ENCODE measurements at regions not wholly inside any gene's neighbourhood (a gene's known extent, or its start where the extent isn't known, plus 50 kb on each side); places are given as distances from the start of the nearest gene placed in this dataset.
"Not testable (repeated sequence)": the region's sequence is repeated elsewhere in the genome, so short reads cannot be mapped to it uniquely, and the experiment has no call there.

DNA sequence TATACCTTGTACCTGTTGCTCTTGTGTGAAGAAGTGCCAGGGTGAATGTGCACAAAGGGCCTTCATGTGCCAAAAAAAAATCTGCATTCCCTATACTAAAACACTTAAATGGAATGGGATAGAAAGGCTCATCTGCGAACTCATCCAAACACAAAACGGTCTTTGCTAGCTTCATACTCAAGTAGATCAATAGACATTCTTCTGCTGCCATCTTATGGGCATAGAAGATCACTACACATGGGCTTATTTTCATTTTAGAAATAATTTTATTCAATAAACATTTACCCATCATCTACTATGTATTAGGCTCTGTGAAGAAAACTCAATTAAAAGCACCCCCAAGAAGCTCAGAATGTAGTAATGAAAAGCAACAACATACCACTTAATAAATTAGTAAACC is 693.1 kb downstream of the CDY1 start:
- not testable (repeated sequence) for H3K56ac ChIP-seq (replicated peaks; ENCODE audit: insufficient read length, low read depth, low read length); H2BK120ac ChIP-seq (replicated peaks; ENCODE audit: low read depth, low read length); H3K27ac ChIP-seq (ENCODE audit: low read depth, low read length)

DNA sequence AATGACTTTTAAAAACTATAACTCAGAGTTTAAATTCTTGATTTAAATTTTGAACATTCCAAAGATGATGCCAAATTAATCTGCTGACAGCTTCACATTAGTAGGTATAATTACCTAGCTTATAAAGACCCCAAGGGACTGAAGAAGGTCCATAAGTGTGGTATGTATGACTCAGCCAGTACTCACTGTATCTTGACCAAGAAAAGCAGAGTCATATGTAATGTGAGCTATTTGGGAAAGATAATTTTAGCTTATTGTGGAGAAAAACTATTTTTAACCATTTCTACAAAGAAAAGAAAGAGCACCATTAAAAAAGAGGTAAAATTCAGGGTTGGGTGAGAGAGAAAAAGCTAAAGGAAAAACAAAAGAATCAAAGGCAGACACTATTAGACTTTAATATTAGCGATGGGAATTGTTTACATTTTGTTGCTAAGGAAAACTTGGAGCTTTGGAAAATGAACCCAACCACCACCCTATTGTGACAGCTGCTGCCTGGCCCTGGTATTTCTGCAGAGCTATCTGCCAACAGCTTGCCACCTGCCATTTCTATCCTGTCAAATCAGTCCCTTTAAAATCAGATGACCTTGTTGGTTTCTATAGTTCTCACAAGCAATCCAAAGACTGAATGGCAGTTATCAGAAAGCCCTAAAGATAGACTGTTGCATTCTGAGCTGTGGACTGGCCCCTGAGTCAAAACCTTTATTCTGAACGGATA is 697.7 kb downstream of the CDY1 start:
- H3K27ac ChIP-seq (ENCODE audit: low read depth, low read length); H3K9me3 ChIP-seq (ENCODE audit: insufficient read depth in 2 of 2, low read depth in 1 of 2, low read length in 1 of 2); H2BK5ac ChIP-seq (ENCODE audit: low read depth, low read length); H2BK15ac ChIP-seq (ENCODE audit: low read length); CTCF ChIA-PET (ENCODE audit: partially characterized antibody); H2BK12ac ChIP-seq (ENCODE audit: low read depth, low read length); H3K23ac ChIP-seq (ENCODE audit: insufficient read length); H2AFZ ChIP-seq (ENCODE audit: low read length); H3K79me2 ChIP-seq (ENCODE audit: control insufficient read depth in 1 of 2, insufficient read depth in 2 of 2, low read length in 2 of 2); FAIRE-seq; DNase-seq (ENCODE audit: low read depth in 1 of 2, low spot score in 2 of 2); H2BK120ac ChIP-seq (replicated peaks; ENCODE audit: low read depth, low read length); H3K27me3 ChIP-seq (replicated peaks in 1 of 4; ENCODE audit: control insufficient read depth in 3 of 4, extremely low read depth in 1 of 4, insufficient read depth in 3 of 4, low read length in 3 of 4); H4K20me1 ChIP-seq (replicated peaks in 1 of 2; ENCODE audit: control insufficient read depth in 1 of 2, insufficient read depth in 2 of 2, low read length in 2 of 2); H3K18ac ChIP-seq (ENCODE audit: extremely low read depth, low read length); POLR2A ChIA-PET (ENCODE audit: partially characterized antibody); H3K79me1 ChIP-seq (ENCODE audit: low read depth, low read length); H3K56ac ChIP-seq (replicated peaks; ENCODE audit: insufficient read length, low read depth, low read length); H3K4me3 ChIP-seq (ENCODE audit: extremely low read depth in 1 of 4, insufficient read depth in 2 of 4, low read depth in 3 of 4, low read length in 4 of 4); H3K9ac ChIP-seq (replicated peaks in 1 of 4; ENCODE audit: extremely low read depth in 1 of 4, low read depth in 3 of 4, low read length in 3 of 4); H4K5ac ChIP-seq (ENCODE audit: insufficient read length, low read depth, low read length); H3K36me3 ChIP-seq (ENCODE audit: control insufficient read depth in 2 of 4, insufficient read depth in 4 of 4, low read length in 3 of 4); H3K4ac ChIP-seq (replicated peaks; ENCODE audit: insufficient read length, low read depth, low read length); H3K23me2 ChIP-seq (ENCODE audit: low read depth, low read length); H4K91ac ChIP-seq (replicated peaks; ENCODE audit: insufficient read length, low read length); H3K4me2 ChIP-seq (ENCODE audit: insufficient read depth in 1 of 2, low read depth in 2 of 2, low read length in 2 of 2); H2BK20ac ChIP-seq (ENCODE audit: low read length); H3K14ac ChIP-seq (ENCODE audit: insufficient read length); H4K8ac ChIP-seq (ENCODE audit: extremely low read depth, insufficient read depth, low read length); H3K4me1 ChIP-seq (replicated peaks in 1 of 4; ENCODE audit: control insufficient read depth in 3 of 4, insufficient read depth in 4 of 4, low read length in 3 of 4); H2AK5ac ChIP-seq (ENCODE audit: low read depth, low read length): not testable (repeated sequence)
- WGBS, 2 experiments (ENCODE audit: extremely low coverage in 1 of 2, insufficient coverage in 1 of 2, insufficient read length in 1 of 2, insufficient replicate concordance in 2 of 2, low coverage in 1 of 2, low lambda C conversion rate in 2 of 2, missing lambda C conversion rate in 1 of 2): 24% methylated on average over 2 of the region's 2 CpGs; no CpG with 5 or more reads in 1 of the 2 experiments

More for the DNA sequence above, 693.1 kb downstream of the CDY1 start:
- H3K79me1 ChIP-seq (ENCODE audit: low read depth, low read length); H2BK5ac ChIP-seq (ENCODE audit: low read depth, low read length); H2BK12ac ChIP-seq (ENCODE audit: low read depth, low read length); H4K91ac ChIP-seq (replicated peaks; ENCODE audit: insufficient read length, low read length); H3K14ac ChIP-seq (ENCODE audit: insufficient read length); H2BK20ac ChIP-seq (ENCODE audit: low read length); H3K23ac ChIP-seq (ENCODE audit: insufficient read length); H3K27me3 ChIP-seq (replicated peaks in 1 of 4; ENCODE audit: control insufficient read depth in 3 of 4, extremely low read depth in 1 of 4, insufficient read depth in 3 of 4, low read length in 3 of 4); H3K79me2 ChIP-seq (ENCODE audit: control insufficient read depth in 1 of 2, insufficient read depth in 2 of 2, low read length in 2 of 2); H3K36me3 ChIP-seq (ENCODE audit: control insufficient read depth in 2 of 4, insufficient read depth in 4 of 4, low read length in 3 of 4); H3K9me3 ChIP-seq (ENCODE audit: insufficient read depth in 2 of 2, low read depth in 1 of 2, low read length in 1 of 2); H3K4me1 ChIP-seq (replicated peaks in 1 of 4; ENCODE audit: control insufficient read depth in 3 of 4, insufficient read depth in 4 of 4, low read length in 3 of 4); DNase-seq (ENCODE audit: low read depth in 1 of 2, low spot score in 2 of 2); H3K4ac ChIP-seq (replicated peaks; ENCODE audit: insufficient read length, low read depth, low read length); H2BK15ac ChIP-seq (ENCODE audit: low read length); H3K4me2 ChIP-seq (ENCODE audit: insufficient read depth in 1 of 2, low read depth in 2 of 2, low read length in 2 of 2); POLR2A ChIA-PET (ENCODE audit: partially characterized antibody); FAIRE-seq; H3K18ac ChIP-seq (ENCODE audit: extremely low read depth, low read length); H4K5ac ChIP-seq (ENCODE audit: insufficient read length, low read depth, low read length); H2AFZ ChIP-seq (ENCODE audit: low read length); H4K20me1 ChIP-seq (replicated peaks in 1 of 2; ENCODE audit: control insufficient read depth in 1 of 2, insufficient read depth in 2 of 2, low read length in 2 of 2); CTCF ChIA-PET (ENCODE audit: partially characterized antibody); H2AK5ac ChIP-seq (ENCODE audit: low read depth, low read length); H4K8ac ChIP-seq (ENCODE audit: extremely low read depth, insufficient read depth, low read length); H3K9ac ChIP-seq (replicated peaks in 1 of 4; ENCODE audit: extremely low read depth in 1 of 4, low read depth in 3 of 4, low read length in 3 of 4); H3K4me3 ChIP-seq (ENCODE audit: extremely low read depth in 1 of 4, insufficient read depth in 2 of 4, low read depth in 3 of 4, low read length in 4 of 4); H3K23me2 ChIP-seq (ENCODE audit: low read depth, low read length): not testable (repeated sequence)
- 67% methylated on average over 2 of the region's 2 CpGs; no CpG with 5 or more reads in 1 of the 2 experiments for WGBS, 2 experiments (ENCODE audit: extremely low coverage in 1 of 2, insufficient coverage in 1 of 2, insufficient read length in 1 of 2, insufficient replicate concordance in 2 of 2, low coverage in 1 of 2, low lambda C conversion rate in 2 of 2, missing lambda C conversion rate in 1 of 2)
- peak in 1 of 2 experiments; percentile 12; a peak in 1 of 4 replicates for TF ChIP-seq RAD21 (IDR thresholded peaks at IDR 0.05 in 1 of 2, conservative IDR thresholded peaks at IDR 0.05 in 1 of 2; ENCODE audit: low read depth in 2 of 2, low read length in 2 of 2)

Measured in H1 (cell line).